GM12878 (cell line): ENCODE measurements at regions not wholly inside any gene's neighbourhood (a gene's known extent, or its start where the extent isn't known, plus 50 kb on each side); places are given as distances from the start of the nearest gene placed in this dataset.

Source experiments
- ATAC-seq: fragments of 200-7000 bp; cut with Tn5 transposase; 3 replicates; pipeline ENCODE4 v1.9.1; 2020; ENCODE audit warnings: mild to moderate bottlenecking, moderate library complexity
- BruUV-seq: library from RNA; stranded (reverse); fragments of 400-500 nt; replicated peaks from 2 replicates; lab custom pipeline; 2021; lab: Mats Ljungman, UMichigan
- CTCF ChIA-PET: fragments of 300-600 bp; sonication (Branson Sonifier 250); formaldehyde crosslinking; extraction: SDS; loops from one replicate; lab custom pipeline; 2021; ENCODE audit warnings: inconsistent platforms; lab: Yijun Ruan, JAX
- POLR2A ChIA-PET: fragments of 350-600 bp; formaldehyde crosslinking; extraction: SDS; loops from one replicate; lab custom pipeline; 2021; ENCODE audit warnings: inconsistent platforms; lab: Charles Lee
- RAD21 ChIA-PET: fragments of 300-600 bp; sonication (Branson Sonifier 250); formaldehyde crosslinking; loops from one replicate; lab custom pipeline; 2023; ENCODE audit warnings: antibody characterized with exemption; ENCODE audit not compliant: unreplicated experiment; lab: Charles Lee
- SMC1A ChIA-PET: fragments of 300-600 bp; sonication (Branson Sonifier 250); formaldehyde crosslinking; loops from one replicate; lab custom pipeline; 2023; ENCODE audit not compliant: unreplicated experiment, uncharacterized antibody; lab: Charles Lee
- DNase-seq: peaks from one replicate; pipeline ENCODE4 v3.0.0-alpha.2; 2011; ENCODE audit warnings: low read depth, low spot score
- FAIRE-seq: peaks from 3 replicates; lab custom pipeline; 2011; peaks lifted over from hg19 to GRCh38; lab: Jason Lieb, UNC
- H2AFZ ChIP-seq: 2 replicates; pipeline ENCODE4 v1.6.0; 2011; ENCODE audit warnings: low read depth, low read length, control low read depth; ENCODE audit not compliant: control insufficient read depth
- H3K27ac ChIP-seq: 2 replicates; pipeline ENCODE4 v1.5.1; 2011; ENCODE audit warnings: control low read depth; ENCODE audit not compliant: control insufficient read depth, insufficient read depth
- H3K27me3 ChIP-seq, 2 experiments: replicated peaks in 1 of 2; 2 replicates each; pipeline versions ENCODE4 v1.6.0 to v1.6.1; 2011; ENCODE audit warnings: low read length in 1 of 2; ENCODE audit not compliant: control insufficient read depth in 2 of 2, insufficient read depth in 2 of 2
- H3K36me3 ChIP-seq, 2 experiments: 2 replicates each; pipeline ENCODE4 v1.5.1; 2011; ENCODE audit warnings: low read length in 1 of 2; ENCODE audit not compliant: control insufficient read depth in 2 of 2, insufficient read depth in 2 of 2
- H3K4me1 ChIP-seq: 2 replicates; pipeline ENCODE4 v1.6.1; 2011; ENCODE audit warnings: mild to moderate bottlenecking, low read length, moderate library complexity, mixed read lengths; ENCODE audit not compliant: control insufficient read depth, insufficient read depth
- H3K4me2 ChIP-seq: 2 replicates; pipeline ENCODE4 v1.6.0; 2011; ENCODE audit warnings: control low read depth; ENCODE audit not compliant: control insufficient read depth, insufficient read depth
- H3K4me3 ChIP-seq: fragments of 200-600 bp; sonication (generic); 2 replicates; pipeline ENCODE4 v1.5.1; 2016
- H3K79me2 ChIP-seq: 2 replicates; pipeline ENCODE4 v1.6.0; 2011; ENCODE audit warnings: low read length; ENCODE audit not compliant: control insufficient read depth, insufficient read depth
- H3K9ac ChIP-seq: 2 replicates; pipeline ENCODE4 v1.8.0; 2011; ENCODE audit warnings: low read length, control low read depth, mixed read lengths; ENCODE audit not compliant: control insufficient read depth, insufficient read depth
- H3K9me3 ChIP-seq: replicated peaks from 3 replicates; pipeline ENCODE4 v1.5.1; 2011; ENCODE audit warnings: mild to moderate bottlenecking, low read length; ENCODE audit not compliant: control insufficient read depth, insufficient read depth
- H4K20me1 ChIP-seq: 2 replicates; pipeline ENCODE4 v1.6.0; 2011; ENCODE audit not compliant: control insufficient read depth, insufficient read depth
- BACH1 ChIP-seq: fragments of 450-650 bp; IDR thresholded peaks from 2 replicates; pipeline ENCODE4 v1.6.1; 2017; ENCODE audit warnings: mild to moderate bottlenecking, borderline replicate concordance
- CEBPB ChIP-seq, 2 experiments: fragments of 150-350 bp in 1 of 2; IDR thresholded peaks; 2 replicates each; pipeline ENCODE4 v1.6.1; 2012 to 2014; ENCODE audit warnings: low read depth in 2 of 2, low read length in 2 of 2, borderline replicate concordance in 1 of 2, inconsistent platforms in 1 of 2
- EZH2 ChIP-seq: IDR thresholded peaks from 2 replicates; pipeline ENCODE4 v1.6.1; 2012; ENCODE audit warnings: low read depth, mild to moderate bottlenecking, control low read depth, inconsistent platforms, low read length, borderline replicate concordance; ENCODE audit not compliant: control insufficient read depth
- IKZF2 ChIP-seq, 2 experiments: fragments of 450-650 bp; IDR thresholded peaks; 2 replicates each; pipeline ENCODE4 v1.6.1; 2017; ENCODE audit warnings: mild to moderate bottlenecking in 2 of 2, moderate library complexity in 2 of 2
- NR2F1 ChIP-seq: fragments of 450-650 bp; conservative IDR thresholded peaks from 2 replicates; pipeline ENCODE4 v1.6.1; 2017; ENCODE audit warnings: mild to moderate bottlenecking
- SUZ12 ChIP-seq: fragments of 200-600 bp; sonication (generic); IDR thresholded peaks from one replicate; pipeline ENCODE4 v1.6.1; 2018; ENCODE audit warnings: antibody characterized with exemption, mild to moderate bottlenecking; ENCODE audit not compliant: unreplicated experiment
- YBX1 ChIP-seq: fragments of 450-650 bp; IDR thresholded peaks from 2 replicates; pipeline ENCODE4 v1.6.1; 2016; ENCODE audit warnings: antibody characterized with exemption
- ZNF274 ChIP-seq: IDR thresholded peaks from one replicate; pipeline ENCODE4 v1.8.0; 2011; ENCODE audit not compliant: insufficient read length, insufficient read depth
- WGBS: methylation state at CpG from one replicate; pipeline ENCODE4 v1.1.6; 2016; ENCODE audit warnings: low lambda C conversion rate; ENCODE audit not compliant: insufficient replicate concordance, insufficient coverage; ENCODE audit errors: missing lambda C conversion rate; 5-methylcytosine and 5-hydroxymethylcytosine counted together
- in situ Hi-C: fragments of 300-500 bp; cut with MboI; formaldehyde crosslinking; loops from 9 replicates; pipeline ENCODE4 v1.14.3; 2018; ENCODE audit warnings: mixed read lengths
- intact Hi-C: fragments of 100-400 bp; cut with micrococcal nuclease; formaldehyde crosslinking; loops from one replicate; pipeline ENCODE4 v1.14.2; 2022; ENCODE audit not compliant: unreplicated experiment
- TF ChIP-seq, protein P1 (sequence below): fragments of 450-650 bp; formaldehyde crosslinking; IDR thresholded peaks from 2 replicates; pipeline ENCODE4 v1.5.0; 2022; ENCODE audit warnings: mild to moderate bottlenecking, missing genetic modification characterization
- TF ChIP-seq, protein P2 (sequence below): IDR thresholded peaks from 2 replicates; pipeline ENCODE4 v1.6.1; 2011; ENCODE audit warnings: borderline replicate concordance, low read depth, mild to moderate bottlenecking, moderate library complexity, low read length; ENCODE audit not compliant: insufficient read depth, poor library complexity, severe bottlenecking

- no peak for TF ChIP-seq EZH2
These were observed 58.4 kb upstream of the IGSF21 start (continued) for GRCh38 chr1:18049228-18049627.

DNA sequence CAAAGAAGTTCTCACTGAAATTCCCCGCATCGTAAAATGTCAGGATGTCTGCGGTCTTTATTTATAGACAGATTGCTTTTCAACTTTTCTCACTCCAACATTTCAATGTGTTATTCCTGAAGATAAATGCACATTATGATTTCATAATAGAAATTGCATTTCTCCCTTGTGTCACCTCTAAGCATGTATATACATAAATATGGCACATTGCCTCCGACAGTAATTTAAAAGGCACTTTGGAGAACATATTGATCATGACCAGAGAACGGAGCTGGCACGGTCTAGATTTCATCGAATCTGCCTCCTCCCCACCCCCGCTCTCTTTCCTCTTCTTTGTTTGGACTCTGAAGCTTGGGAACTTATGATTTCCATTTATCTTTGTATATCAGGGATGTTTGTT lies 54.9 kb upstream of the IGSF21 start:
- Histone ChIP-seq H3K79me2 (no peaks in the 10 kb centered on the region), H4K20me1 (no peaks in the 10 kb centered on the region), H3K27me3 (no peaks in the 10 kb centered on the region), H3K4me3 (no peak overlapping the region), H3K4me2 (no peak overlapping the region), H3K4me1 (no peaks in the 10 kb centered on the region), H3K9ac (no peak overlapping the region), H3K9me3 (no peaks in the 10 kb centered on the region), H3K27ac (no peak overlapping the region), H3K36me3 (no peaks in the 10 kb centered on the region), H2AFZ (no peak overlapping the region)
- DNase-seq: no peak
- ChIA-PET CTCF (no interaction called here), RAD21 (no interaction called here), POLR2A (no interaction called here), SMC1A (no interaction called here)
- intact Hi-C loops (no loop called here), in situ Hi-C loops (no loop called here)
- no peak for FAIRE-seq
- WGBS: 50% methylated on average over 8 of the region's 8 CpGs
- ATAC-seq: no peak
- TF ChIP-seq NR2F1 (no peak), CEBPB (IDR thresholded peaks at IDR 0.05; ENCODE audit: borderline replicate concordance in 1 of 2, low read depth in 2 of 2, low read length in 2 of 2) (no peak), SUZ12 (no peak), IKZF2 (IDR thresholded peaks at IDR 0.05) (no peak), ZNF274 (no peak), BACH1 (no peak), YBX1 (no peak)
- TF ChIP-seq, protein P1, sequence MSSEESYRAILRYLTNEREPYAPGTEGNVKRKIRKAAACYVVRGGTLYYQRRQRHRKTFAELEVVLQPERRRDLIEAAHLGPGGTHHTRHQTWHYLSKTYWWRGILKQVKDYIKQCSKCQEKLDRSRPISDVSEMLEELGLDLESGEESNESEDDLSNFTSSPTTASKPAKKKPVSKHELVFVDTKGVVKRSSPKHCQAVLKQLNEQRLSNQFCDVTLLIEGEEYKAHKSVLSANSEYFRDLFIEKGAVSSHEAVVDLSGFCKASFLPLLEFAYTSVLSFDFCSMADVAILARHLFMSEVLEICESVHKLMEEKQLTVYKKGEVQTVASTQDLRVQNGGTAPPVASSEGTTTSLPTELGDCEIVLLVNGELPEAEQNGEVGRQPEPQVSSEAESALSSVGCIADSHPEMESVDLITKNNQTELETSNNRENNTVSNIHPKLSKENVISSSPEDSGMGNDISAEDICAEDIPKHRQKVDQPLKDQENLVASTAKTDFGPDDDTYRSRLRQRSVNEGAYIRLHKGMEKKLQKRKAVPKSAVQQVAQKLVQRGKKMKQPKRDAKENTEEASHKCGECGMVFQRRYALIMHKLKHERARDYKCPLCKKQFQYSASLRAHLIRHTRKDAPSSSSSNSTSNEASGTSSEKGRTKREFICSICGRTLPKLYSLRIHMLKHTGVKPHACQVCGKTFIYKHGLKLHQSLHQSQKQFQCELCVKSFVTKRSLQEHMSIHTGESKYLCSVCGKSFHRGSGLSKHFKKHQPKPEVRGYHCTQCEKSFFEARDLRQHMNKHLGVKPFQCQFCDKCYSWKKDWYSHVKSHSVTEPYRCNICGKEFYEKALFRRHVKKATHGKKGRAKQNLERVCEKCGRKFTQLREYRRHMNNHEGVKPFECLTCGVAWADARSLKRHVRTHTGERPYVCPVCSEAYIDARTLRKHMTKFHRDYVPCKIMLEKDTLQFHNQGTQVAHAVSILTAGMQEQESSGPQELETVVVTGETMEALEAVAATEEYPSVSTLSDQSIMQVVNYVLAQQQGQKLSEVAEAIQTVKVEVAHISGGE (CRISPR knock-in tag): no peak
- TF ChIP-seq, protein P2, sequence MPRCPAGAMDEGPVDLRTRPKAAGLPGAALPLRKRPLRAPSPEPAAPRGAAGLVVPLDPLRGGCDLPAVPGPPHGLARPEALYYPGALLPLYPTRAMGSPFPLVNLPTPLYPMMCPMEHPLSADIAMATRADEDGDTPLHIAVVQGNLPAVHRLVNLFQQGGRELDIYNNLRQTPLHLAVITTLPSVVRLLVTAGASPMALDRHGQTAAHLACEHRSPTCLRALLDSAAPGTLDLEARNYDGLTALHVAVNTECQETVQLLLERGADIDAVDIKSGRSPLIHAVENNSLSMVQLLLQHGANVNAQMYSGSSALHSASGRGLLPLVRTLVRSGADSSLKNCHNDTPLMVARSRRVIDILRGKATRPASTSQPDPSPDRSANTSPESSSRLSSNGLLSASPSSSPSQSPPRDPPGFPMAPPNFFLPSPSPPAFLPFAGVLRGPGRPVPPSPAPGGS: no peak
- no TSS peak for BruUV-seq
